HG03039 (cell line): ENCODE measurements at regions not wholly inside any gene's neighbourhood (a gene's known extent, or its start where the extent isn't known, plus 50 kb on each side); places are given as distances from the start of the nearest gene placed in this dataset.
"Not testable (repeated sequence)": the region's sequence is repeated elsewhere in the genome, so short reads cannot be mapped to it uniquely, and the experiment has no call there.

Experiments
- ATAC-seq: cut with Tn5 transposase; IDR thresholded peaks from one replicate; pipeline ENCODE4 v1.9.1; 2021; ENCODE audit warnings: mild to moderate bottlenecking, moderate library complexity; ENCODE audit not compliant: unreplicated experiment

- not testable (repeated sequence) for ATAC-seq
Observed at GRCh38 chr2:110335415-110336049, 123.2 kb upstream of the MTLN start.

- not testable (repeated sequence) for ATAC-seq
Observed at GRCh38 chr2:110333114-110334095, 121.1 kb upstream of the MTLN start.

GRCh38 chr2:110331625-110332024, 119.3 kb upstream of the MTLN start:
- ATAC-seq = not testable (repeated sequence)

- not testable (repeated sequence) for ATAC-seq
Observed at GRCh38 chr2:110329760-110330159, 117.4 kb upstream of the MTLN start.

- not testable (repeated sequence) for ATAC-seq
Observed at GRCh38 chr2:110329158-110329557, 116.8 kb upstream of the MTLN start.

- ATAC-seq = not testable (repeated sequence)
Observed at GRCh38 chr2:110328677-110329076, 116.3 kb upstream of the MTLN start.

GRCh38 chr2:110323832-110324231, 111.5 kb upstream of the MTLN start:
- ATAC-seq = not testable (repeated sequence)

- not testable (repeated sequence) for ATAC-seq
Observed at GRCh38 chr2:110322535-110322934, 110.2 kb upstream of the MTLN start.

GRCh38 chr2:110320834-110321563, 108.7 kb upstream of the MTLN start:
- not testable (repeated sequence) for ATAC-seq

- not testable (repeated sequence) for ATAC-seq
Observed at GRCh38 chr2:110318898-110319297, 106.6 kb upstream of the MTLN start.

- not testable (repeated sequence) for ATAC-seq
Observed at GRCh38 chr2:110317377-110317776, 105.0 kb upstream of the MTLN start.

GRCh38 chr2:110316051-110316865, 103.9 kb upstream of the MTLN start:
- not testable (repeated sequence) for ATAC-seq

GRCh38 chr2:110315054-110315820, 102.9 kb upstream of the MTLN start:
- ATAC-seq = not testable (repeated sequence)

GRCh38 chr2:110314472-110314871, 102.1 kb upstream of the MTLN start:
- ATAC-seq = not testable (repeated sequence)

- ATAC-seq = not testable (repeated sequence)
Observed at GRCh38 chr2:110313032-110313431, 100.7 kb upstream of the MTLN start.

- ATAC-seq = not testable (repeated sequence)
Observed at GRCh38 chr2:110311713-110312444, 99.5 kb upstream of the MTLN start.

- ATAC-seq = not testable (repeated sequence)
Observed at GRCh38 chr2:110310988-110311475, 98.7 kb upstream of the MTLN start.

- not testable (repeated sequence) for ATAC-seq
Observed at GRCh38 chr2:110308728-110309127, 96.4 kb upstream of the MTLN start.

- ATAC-seq = not testable (repeated sequence)
Observed at GRCh38 chr2:110292807-110293206, 80.5 kb upstream of the MTLN start.
